HG03342 (cell line): ENCODE measurements at regions not wholly inside any gene's neighbourhood (a gene's known extent, or its start where the extent isn't known, plus 50 kb on each side); places are given as distances from the start of the nearest gene placed in this dataset.
"Not testable (repeated sequence)": the region's sequence is repeated elsewhere in the genome, so short reads cannot be mapped to it uniquely, and the experiment has no call there.

Source experiments
- ATAC-seq: cut with Tn5 transposase; IDR thresholded peaks from one replicate; pipeline ENCODE4 v1.9.1; 2021; ENCODE audit warnings: mild to moderate bottlenecking, moderate library complexity; ENCODE audit not compliant: unreplicated experiment

GRCh38 chr7:10723832-10724231 is 249.8 kb upstream of the PHF14 start:
- ATAC-seq, result no peak

- no peak for ATAC-seq
These were observed 249.2 kb upstream of the PHF14 start for GRCh38 chr7:10724449-10724848.

GRCh38 chr7:10727636-10728035 is 246.0 kb upstream of the PHF14 start:
- ATAC-seq, result no peak

- no peak for ATAC-seq
These were observed 242.4 kb upstream of the PHF14 start for GRCh38 chr7:10731253-10731773.

- no peak for ATAC-seq
These were observed 239.9 kb upstream of the PHF14 start for GRCh38 chr7:10733747-10734146.

- ATAC-seq, result no peak
These were observed 239.1 kb upstream of the PHF14 start for GRCh38 chr7:10734595-10734994.

GRCh38 chr7:10739401-10739800 is 234.3 kb upstream of the PHF14 start:
- ATAC-seq, result no peak

- no peak for ATAC-seq
These were observed 232.9 kb upstream of the PHF14 start for GRCh38 chr7:10740805-10741204.

GRCh38 chr7:10756981-10757380 is 216.7 kb upstream of the PHF14 start:
- no peak for ATAC-seq

GRCh38 chr7:10759120-10759519 is 214.6 kb upstream of the PHF14 start:
- ATAC-seq, result no peak

GRCh38 chr7:10767771-10768170 is 205.9 kb upstream of the PHF14 start:
- no peak for ATAC-seq

GRCh38 chr7:10770176-10770575 is 203.5 kb upstream of the PHF14 start:
- ATAC-seq, result no peak

GRCh38 chr7:10773430-10773829 is 200.2 kb upstream of the PHF14 start:
- ATAC-seq, result no peak

GRCh38 chr7:10779465-10780399 is 193.9 kb upstream of the PHF14 start:
- ATAC-seq, result no peak

GRCh38 chr7:10780400-10780747 is 193.3 kb upstream of the PHF14 start:
- ATAC-seq, result no peak

GRCh38 chr7:10786976-10787375 is 186.7 kb upstream of the PHF14 start:
- ATAC-seq, result not testable (repeated sequence)

GRCh38 chr7:10789170-10789569 is 184.5 kb upstream of the PHF14 start:
- no peak for ATAC-seq

- ATAC-seq, result no peak
These were observed 182.8 kb upstream of the PHF14 start for GRCh38 chr7:10790910-10791309.

- no peak for ATAC-seq
These were observed 179.5 kb upstream of the PHF14 start for GRCh38 chr7:10793995-10794775.

GRCh38 chr7:10797157-10797556 is 176.5 kb upstream of the PHF14 start:
- ATAC-seq, result no peak

GRCh38 chr7:10798044-10798443 is 175.6 kb upstream of the PHF14 start:
- no peak for ATAC-seq

GRCh38 chr7:10799475-10799874 is 174.2 kb upstream of the PHF14 start:
- no peak for ATAC-seq
